ENCODE measurements at regions not wholly inside any gene's neighbourhood (a gene's known extent, or its start where the extent isn't known, plus 50 kb on each side); places are given as distances from the start of the nearest gene placed in this dataset.

GRCh38 chr5:68424799-68425537 is 209.4 kb downstream of the PIK3R1 start:
- peak overlapping the region; percentile 35 for H3K27ac ChIP-seq
- DNase-seq (ENCODE audit: low read depth, low spot score): no peak

- no peak for DNase-seq (ENCODE audit: low read depth, low spot score)
- H3K27ac ChIP-seq: no peak overlapping the region
Measured at GRCh38 chr5:68426586-68426985, 211.0 kb downstream of the PIK3R1 start.

GRCh38 chr5:68428231-68428811 is 212.8 kb downstream of the PIK3R1 start:
- H3K27ac ChIP-seq: no peak overlapping the region
- DNase-seq (ENCODE audit: low read depth, low spot score): no peak

GRCh38 chr5:68429510-68429909 is 214.0 kb downstream of the PIK3R1 start:
- no peak overlapping the region for H3K27ac ChIP-seq
- DNase-seq (ENCODE audit: low read depth, low spot score): no peak

- DNase-seq (ENCODE audit: low read depth, low spot score): no peak
- H3K27ac ChIP-seq: no peak overlapping the region
Measured at GRCh38 chr5:68430279-68430678, 214.7 kb downstream of the PIK3R1 start.

GRCh38 chr5:68431186-68431585 is 215.6 kb downstream of the PIK3R1 start:
- H3K27ac ChIP-seq: no peak overlapping the region
- no peak for DNase-seq (ENCODE audit: low read depth, low spot score)

- H3K27ac ChIP-seq: no peak overlapping the region
- no peak for DNase-seq (ENCODE audit: low read depth, low spot score)
Measured at GRCh38 chr5:68431601-68432337, 216.2 kb downstream of the PIK3R1 start.

GRCh38 chr5:68432682-68433081 is 217.1 kb downstream of the PIK3R1 start:
- no peak for DNase-seq (ENCODE audit: low read depth, low spot score)

GRCh38 chr5:68433526-68433922 is 218.0 kb downstream of the PIK3R1 start:
- peak overlapping the region; percentile 86 for H3K27ac ChIP-seq
- no peak for DNase-seq (ENCODE audit: low read depth, low spot score)

More at GRCh38 chr5:68432682-68433081, 217.1 kb downstream of the PIK3R1 start:
- H3K27ac ChIP-seq: peak overlapping the region; percentile 86

- peak overlapping the region; percentile 86 for H3K27ac ChIP-seq
- DNase-seq (ENCODE audit: low read depth, low spot score): peak; percentile 88
Measured at GRCh38 chr5:68433923-68434879, 218.6 kb downstream of the PIK3R1 start.

- H3K27ac ChIP-seq: no peak overlapping the region
- no peak for DNase-seq (ENCODE audit: low read depth, low spot score)
Measured at GRCh38 chr5:68435611-68436010, 220.1 kb downstream of the PIK3R1 start.

- H3K27ac ChIP-seq: no peak overlapping the region
- DNase-seq (ENCODE audit: low read depth, low spot score): no peak
Measured at GRCh38 chr5:68436686-68437520, 221.3 kb downstream of the PIK3R1 start.

- no peak for DNase-seq (ENCODE audit: low read depth, low spot score)
Measured at GRCh38 chr5:68438876-68439275, 223.3 kb downstream of the PIK3R1 start.

GRCh38 chr5:68440245-68440644 is 224.7 kb downstream of the PIK3R1 start:
- no peak for DNase-seq (ENCODE audit: low read depth, low spot score)
- H3K27ac ChIP-seq: no peak overlapping the region

More at GRCh38 chr5:68438876-68439275, 223.3 kb downstream of the PIK3R1 start:
- H3K27ac ChIP-seq: no peak overlapping the region

GRCh38 chr5:68440651-68441050 is 225.1 kb downstream of the PIK3R1 start:
- no peak overlapping the region for H3K27ac ChIP-seq
- no peak for DNase-seq (ENCODE audit: low read depth, low spot score)

GRCh38 chr5:68441309-68442073 is 225.9 kb downstream of the PIK3R1 start:
- H3K27ac ChIP-seq: no peak overlapping the region

GRCh38 chr5:68443091-68443490 is 227.5 kb downstream of the PIK3R1 start:
- no peak overlapping the region for H3K27ac ChIP-seq
- DNase-seq (ENCODE audit: low read depth, low spot score): no peak

More at GRCh38 chr5:68441309-68442073, 225.9 kb downstream of the PIK3R1 start:
- DNase-seq (ENCODE audit: low read depth, low spot score): no peak

- H3K27ac ChIP-seq: peak overlapping the region; percentile 57
Measured at GRCh38 chr5:68444048-68444447, 228.5 kb downstream of the PIK3R1 start.

More at GRCh38 chr5:68444048-68444447, 228.5 kb downstream of the PIK3R1 start:
- DNase-seq (ENCODE audit: low read depth, low spot score): no peak
